Caco-2 (cell line): ENCODE measurements at regions not wholly inside any gene's neighbourhood (a gene's known extent, or its start where the extent isn't known, plus 50 kb on each side); places are given as distances from the start of the nearest gene placed in this dataset.

Experiments
- BruUV-seq: library from RNA; stranded (reverse); fragments of 400-500 nt; replicated peaks from 2 replicates; lab custom pipeline; 2021; lab: Mats Ljungman, UMichigan
- CTCF ChIA-PET: fragments of 300-600 bp; sonication (Branson Sonifier 250); formaldehyde crosslinking; loops from one replicate; lab custom pipeline; 2022; ENCODE audit warnings: antibody characterized with exemption; lab: Charles Lee
- POLR2A ChIA-PET: fragments of 300-600 bp; sonication (Branson Sonifier 250); formaldehyde crosslinking; loops from one replicate; lab custom pipeline; 2022; ENCODE audit warnings: antibody characterized with exemption; lab: Charles Lee
- DNase-seq, 2 experiments: peaks; one replicate each; pipeline versions ENCODE4 v3.0.0 to v3.0.0-alpha.2; 2020 to 2022
- H3K27me3 ChIP-seq: replicated peaks from 2 replicates; pipeline ENCODE4 v1.6.0; 2011; ENCODE audit warnings: low read length; ENCODE audit not compliant: control insufficient read depth, insufficient read depth
- H3K36me3 ChIP-seq: 2 replicates; pipeline ENCODE4 v1.5.1; 2011; ENCODE audit warnings: low read length; ENCODE audit not compliant: control insufficient read depth, insufficient read depth
- H3K4me1 ChIP-seq: fragments of 250-450 bp; sonication (Bioruptor Pico); 2 replicates; pipeline ENCODE4 v1.5.1; 2020; ENCODE audit warnings: mild to moderate bottlenecking
- H3K4me3 ChIP-seq: 2 replicates; pipeline ENCODE4 v1.5.1; 2011; ENCODE audit warnings: low read depth, mild to moderate bottlenecking, control low read depth, low read length
- H3K9me3 ChIP-seq: fragments of 250-450 bp; sonication (Bioruptor Pico); 2 replicates; pipeline ENCODE4 v1.5.1; 2020; ENCODE audit warnings: mild to moderate bottlenecking, moderate library complexity
- H3K27ac Mint-ChIP-seq: one replicate; pipeline ENCODE4 v1.8.0; 2022; ENCODE audit warnings: mixed read lengths; ENCODE audit not compliant: unreplicated experiment
- H3K27me3 Mint-ChIP-seq: one replicate; pipeline ENCODE4 v1.8.0; 2022; ENCODE audit warnings: mixed read lengths; ENCODE audit not compliant: insufficient read depth, unreplicated experiment
- H3K36me3 Mint-ChIP-seq: one replicate; pipeline ENCODE4 v1.8.0; 2022; ENCODE audit warnings: mild to moderate bottlenecking, mixed read lengths; ENCODE audit not compliant: insufficient read depth, unreplicated experiment
- H3K4me1 Mint-ChIP-seq: one replicate; pipeline ENCODE4 v1.8.0; 2022; ENCODE audit warnings: low read depth, mixed read lengths; ENCODE audit not compliant: unreplicated experiment
- H3K4me3 Mint-ChIP-seq: one replicate; pipeline ENCODE4 v1.8.0; 2022; ENCODE audit warnings: mild to moderate bottlenecking, moderate library complexity, mixed read lengths; ENCODE audit not compliant: unreplicated experiment
- H3K9me3 Mint-ChIP-seq: one replicate; pipeline ENCODE4 v1.8.0; 2022; ENCODE audit warnings: mixed read lengths; ENCODE audit not compliant: unreplicated experiment
- intact Hi-C: fragments of 100-400 bp; cut with micrococcal nuclease; formaldehyde crosslinking; loops from one replicate; pipeline ENCODE4 v1.10.0; 2022; ENCODE audit not compliant: unreplicated experiment
- TF ChIP-seq, protein P1 (sequence below), 2 experiments: fragments of 200-600 bp in 1 of 2; IDR thresholded peaks; 1 replicate in 1 of 2; 2 replicates in 1 of 2; pipeline versions ENCODE4 v1.5.1 to v1.8.0; 2011 to 2022; ENCODE audit warnings: antibody characterized with exemption in 1 of 2, control low read depth in 1 of 2, inconsistent platforms in 1 of 2, low read depth in 1 of 2, low read length in 1 of 2, mild to moderate bottlenecking in 1 of 2, moderate library complexity in 1 of 2; ENCODE audit not compliant: insufficient read depth in 1 of 2, severe bottlenecking in 1 of 2, unreplicated experiment in 1 of 2

DNA sequence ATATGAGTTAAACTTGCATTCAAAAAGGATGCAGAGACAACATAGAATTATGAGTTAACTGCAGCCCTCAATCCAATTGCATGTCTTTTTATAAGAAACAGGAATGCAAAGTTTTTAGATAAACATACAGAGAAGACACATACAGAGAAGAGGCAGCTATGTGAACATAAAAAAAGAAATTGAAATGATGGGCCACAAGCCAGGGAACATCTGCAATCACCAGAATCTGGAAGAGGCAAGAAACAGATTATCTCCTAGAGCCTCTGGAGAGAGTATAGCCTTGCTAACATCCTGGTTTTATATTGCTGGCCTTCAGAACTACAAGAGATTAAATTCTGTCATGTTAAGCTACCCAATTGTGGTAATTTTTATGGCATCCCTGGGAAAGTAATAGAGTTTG is 257.2 kb upstream of the EYS start:
- DNase-seq, result no peak
- H3K4me3 Mint-ChIP-seq, result no peak overlapping the region
- H3K27ac Mint-ChIP-seq, result no peak overlapping the region
- intact Hi-C loops, result no loop called here
- H3K4me3 ChIP-seq, result no peak overlapping the region
- H3K36me3 ChIP-seq, result no peaks in the 10 kb centered on the region
- H3K9me3 ChIP-seq, result no peaks in the 10 kb centered on the region
- no peaks in the 10 kb centered on the region for H3K4me1 ChIP-seq
- no TSS peak for BruUV-seq
- CTCF ChIA-PET, result no interaction called here
- H3K4me1 Mint-ChIP-seq, result no peaks in the 10 kb centered on the region
- H3K9me3 Mint-ChIP-seq, result no peaks in the 10 kb centered on the region
- POLR2A ChIA-PET, result no interaction called here
- no peaks in the 10 kb centered on the region for H3K27me3 Mint-ChIP-seq
- H3K27me3 ChIP-seq, result no peaks in the 10 kb centered on the region
- TF ChIP-seq, protein P1, sequence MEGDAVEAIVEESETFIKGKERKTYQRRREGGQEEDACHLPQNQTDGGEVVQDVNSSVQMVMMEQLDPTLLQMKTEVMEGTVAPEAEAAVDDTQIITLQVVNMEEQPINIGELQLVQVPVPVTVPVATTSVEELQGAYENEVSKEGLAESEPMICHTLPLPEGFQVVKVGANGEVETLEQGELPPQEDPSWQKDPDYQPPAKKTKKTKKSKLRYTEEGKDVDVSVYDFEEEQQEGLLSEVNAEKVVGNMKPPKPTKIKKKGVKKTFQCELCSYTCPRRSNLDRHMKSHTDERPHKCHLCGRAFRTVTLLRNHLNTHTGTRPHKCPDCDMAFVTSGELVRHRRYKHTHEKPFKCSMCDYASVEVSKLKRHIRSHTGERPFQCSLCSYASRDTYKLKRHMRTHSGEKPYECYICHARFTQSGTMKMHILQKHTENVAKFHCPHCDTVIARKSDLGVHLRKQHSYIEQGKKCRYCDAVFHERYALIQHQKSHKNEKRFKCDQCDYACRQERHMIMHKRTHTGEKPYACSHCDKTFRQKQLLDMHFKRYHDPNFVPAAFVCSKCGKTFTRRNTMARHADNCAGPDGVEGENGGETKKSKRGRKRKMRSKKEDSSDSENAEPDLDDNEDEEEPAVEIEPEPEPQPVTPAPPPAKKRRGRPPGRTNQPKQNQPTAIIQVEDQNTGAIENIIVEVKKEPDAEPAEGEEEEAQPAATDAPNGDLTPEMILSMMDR (IDR thresholded peaks at IDR 0.05; ENCODE audit: insufficient read depth in 1 of 2, low read depth in 1 of 2, low read length in 1 of 2, severe bottlenecking in 1 of 2, unreplicated experiment in 1 of 2), result no peak
- peaks cover 5% of the 10 kb centered on the region for H3K36me3 Mint-ChIP-seq

DNA sequence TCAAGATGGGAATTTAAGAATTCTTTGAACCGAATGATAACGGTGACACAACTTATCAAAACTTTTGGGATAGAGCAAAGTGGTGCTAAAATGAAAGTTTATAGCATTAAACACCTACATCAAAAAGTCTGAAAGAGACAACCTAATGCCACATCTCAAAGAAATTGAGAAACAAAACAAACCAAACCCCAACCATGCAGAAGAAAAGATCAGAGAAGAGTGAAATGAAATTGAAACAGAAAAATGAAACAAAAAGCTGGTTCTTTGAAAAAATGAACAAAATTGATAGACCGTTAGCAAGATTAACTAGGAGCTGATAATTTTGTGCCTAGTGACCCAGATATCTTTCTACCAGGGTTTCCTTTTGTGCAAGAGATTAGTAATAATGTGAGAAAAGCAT is 248.0 kb upstream of the EYS start:
- no peaks in the 10 kb centered on the region for H3K27me3 Mint-ChIP-seq
- BruUV-seq, result no TSS peak
- H3K4me1 ChIP-seq, result no peaks in the 10 kb centered on the region
- ChIA-PET POLR2A (no interaction called here), CTCF (no interaction called here)
- no peaks in the 10 kb centered on the region for H3K9me3 ChIP-seq
- H3K4me3 Mint-ChIP-seq, result no peak overlapping the region
- intact Hi-C loops, result no loop called here
- H3K36me3 ChIP-seq, result no peaks in the 10 kb centered on the region
- H3K27me3 ChIP-seq, result no peaks in the 10 kb centered on the region
- H3K27ac Mint-ChIP-seq, result no peak overlapping the region
- no peak overlapping the region for H3K4me3 ChIP-seq
- DNase-seq, result no peak
- no peaks in the 10 kb centered on the region for H3K4me1 Mint-ChIP-seq
- no peaks in the 10 kb centered on the region for H3K9me3 Mint-ChIP-seq
- TF ChIP-seq, protein P1 (IDR thresholded peaks at IDR 0.05; ENCODE audit: insufficient read depth in 1 of 2, low read depth in 1 of 2, low read length in 1 of 2, severe bottlenecking in 1 of 2, unreplicated experiment in 1 of 2), result no peak
- H3K36me3 Mint-ChIP-seq, result no peaks in the 10 kb centered on the region

DNA sequence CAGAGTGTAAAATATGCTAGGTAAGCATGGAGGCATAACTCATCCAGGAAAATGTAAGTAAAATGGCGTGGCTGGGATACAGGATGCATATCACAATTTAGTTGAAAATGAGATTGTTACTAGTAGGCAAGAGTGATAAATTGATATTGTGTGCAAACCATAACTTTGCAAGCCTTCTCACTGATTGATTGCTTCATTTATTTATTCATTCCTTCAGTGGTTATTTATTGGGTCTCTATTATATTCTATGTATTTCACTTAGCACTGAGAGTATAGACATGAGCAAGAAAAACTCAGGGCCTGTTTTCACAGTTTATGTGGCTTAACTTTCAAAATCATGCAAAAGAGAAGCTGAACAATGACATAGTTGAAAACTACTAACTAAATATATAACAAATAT is 241.0 kb upstream of the EYS start:
- BruUV-seq, result no TSS peak
- intact Hi-C loops, result no loop called here
- CTCF ChIA-PET, result no interaction called here
- Histone ChIP-seq H3K9me3 (no peaks in the 10 kb centered on the region), H3K27me3 (no peaks in the 10 kb centered on the region), H3K36me3 (no peaks in the 10 kb centered on the region), H3K4me3 (no peak overlapping the region), H3K4me1 (no peaks in the 10 kb centered on the region)
- DNase-seq, result no peak
- Mint-ChIP-seq H3K4me3 (no peak overlapping the region), H3K9me3 (no peaks in the 10 kb centered on the region), H3K27me3 (no peaks in the 10 kb centered on the region), H3K36me3 (no peaks in the 10 kb centered on the region), H3K4me1 (no peaks in the 10 kb centered on the region), H3K27ac (no peak overlapping the region)
- TF ChIP-seq, protein P1 (IDR thresholded peaks at IDR 0.05; ENCODE audit: insufficient read depth in 1 of 2, low read depth in 1 of 2, low read length in 1 of 2, severe bottlenecking in 1 of 2, unreplicated experiment in 1 of 2), result no peak
- POLR2A ChIA-PET, result no interaction called here
